A549 (cell line): ENCODE measurements at regions not wholly inside any gene's neighbourhood (a gene's known extent, or its start where the extent isn't known, plus 50 kb on each side); places are given as distances from the start of the nearest gene placed in this dataset.

Source experiments
- ATAC-seq, 2 experiments: fragments of 200-7000 bp in 1 of 2; fragments of >200 bp in 1 of 2; cut with Nextera tagmentation in 1 of 2; cut with Tn5 transposase in 1 of 2; 3 replicates each; pipeline versions ENCODE4 v1.8.0 to v1.9.1; 2018 to 2020; ENCODE audit warnings: mild to moderate bottlenecking in 1 of 2, moderate library complexity in 1 of 2
- CTCF ChIA-PET: fragments of 300-600 bp; sonication (Branson Sonifier 250); formaldehyde crosslinking; extraction: SDS; loops from one replicate; lab custom pipeline; 2021; ENCODE audit warnings: antibody characterized with exemption, inconsistent platforms; lab: Yijun Ruan, JAX
- POLR2A ChIA-PET: fragments of 350-600 bp; formaldehyde crosslinking; extraction: SDS; loops from one replicate; lab custom pipeline; 2021; ENCODE audit warnings: antibody characterized with exemption, inconsistent platforms; lab: Yijun Ruan, JAX
- DNase-seq, 2 experiments: peaks; one replicate each; pipeline versions ENCODE4 v3.0.0 to v3.0.0-alpha.2; 2011 to 2016; ENCODE audit warnings: low read depth in 1 of 2, low spot score in 1 of 2
- FAIRE-seq: peaks from 2 replicates; lab custom pipeline; 2011; peaks lifted over from hg19 to GRCh38; lab: Jason Lieb, UNC
- H3K27ac ChIP-seq, 2 experiments: fragments of >200 bp; sonication (Bioruptor Twin); formaldehyde crosslinking; 3 replicates each; pipeline ENCODE4 v1.5.1; 2016 to 2017
- H3K4me1 ChIP-seq: fragments of >200 bp; sonication (Bioruptor Twin); formaldehyde crosslinking; 3 replicates; pipeline ENCODE4 v1.6.1; 2016
- H3K4me2 ChIP-seq: fragments of >200 bp; sonication (Bioruptor Twin); formaldehyde crosslinking; 3 replicates; pipeline ENCODE4 v1.6.1; 2016
- H3K4me3 ChIP-seq: fragments of >200 bp; sonication (Bioruptor Twin); formaldehyde crosslinking; 3 replicates; pipeline ENCODE4 v1.5.1; 2016
- H3K9me3 ChIP-seq: fragments of >200 bp; sonication (Bioruptor Twin); formaldehyde crosslinking; 3 replicates; pipeline ENCODE4 v1.6.1; 2016
- ATOH8 ChIP-seq: fragments of 250-450 bp; sonication (Bioruptor Pico); IDR thresholded peaks from 2 replicates; pipeline ENCODE4 v1.5.0; 2020; ENCODE audit warnings: low read depth, mild to moderate bottlenecking, moderate library complexity
- CBX8 ChIP-seq: fragments of 200-600 bp; sonication (generic); IDR thresholded peaks from 2 replicates; pipeline ENCODE4 v1.6.1; 2016
- CHD2 ChIP-seq: fragments of 150-350 bp; IDR thresholded peaks from 2 replicates; pipeline ENCODE4 v1.6.1; 2014; ENCODE audit warnings: low read length; ENCODE audit not compliant: partially characterized antibody
- CTCF ChIP-seq: fragments of >200 bp; sonication (Bioruptor Twin); formaldehyde crosslinking; IDR thresholded peaks from 3 replicates; pipeline ENCODE4 v1.5.1; 2016
- E2F6 ChIP-seq: IDR thresholded peaks from 2 replicates; pipeline ENCODE4 v1.6.1; 2012; ENCODE audit warnings: low read depth, borderline replicate concordance
- EHMT2 ChIP-seq: fragments of 200-600 bp; sonication (generic); IDR thresholded peaks from 2 replicates; pipeline ENCODE4 v1.6.1; 2016; ENCODE audit warnings: antibody characterized with exemption, low read depth, mild to moderate bottlenecking, moderate library complexity
- ELK1 ChIP-seq: fragments of 150-350 bp; IDR thresholded peaks from 2 replicates; pipeline ENCODE4 v1.6.1; 2014; ENCODE audit warnings: low read depth, mild to moderate bottlenecking, low read length
- EP300 ChIP-seq, 2 experiments: fragments of >200 bp; sonication (Bioruptor Twin); formaldehyde crosslinking; IDR thresholded peaks; 2 replicates in 1 of 2; 3 replicates in 1 of 2; pipeline ENCODE4 v1.6.1; 2016 to 2017
- FOSB ChIP-seq: fragments of 250-450 bp; sonication (Bioruptor Pico); IDR thresholded peaks from 2 replicates; pipeline ENCODE4 v1.5.0; 2020; ENCODE audit warnings: mild to moderate bottlenecking, moderate library complexity
- GATA3 ChIP-seq: IDR thresholded peaks from 2 replicates; pipeline ENCODE4 v1.6.1; 2012; ENCODE audit warnings: borderline replicate concordance
- HOXB13 ChIP-seq: fragments of 250-450 bp; sonication (Bioruptor Pico); IDR thresholded peaks from 2 replicates; pipeline ENCODE4 v1.5.0; 2020; ENCODE audit warnings: low read depth, mild to moderate bottlenecking, moderate library complexity
- JUN ChIP-seq, 2 experiments: fragments of >200 bp; sonication (Bioruptor Twin); formaldehyde crosslinking; IDR thresholded peaks; 2 replicates in 1 of 2; 3 replicates in 1 of 2; pipeline ENCODE4 v1.6.1; 2016 to 2017
- JUNB ChIP-seq: fragments of >200 bp; sonication (Bioruptor Twin); formaldehyde crosslinking; IDR thresholded peaks from 2 replicates; pipeline ENCODE4 v1.6.1; 2016
- KDM5A ChIP-seq: fragments of 200-600 bp; sonication (generic); IDR thresholded peaks from 2 replicates; pipeline ENCODE4 v1.6.1; 2016; ENCODE audit warnings: antibody characterized with exemption, mild to moderate bottlenecking
- MAZ ChIP-seq: fragments of 150-350 bp; IDR thresholded peaks from 2 replicates; pipeline ENCODE4 v1.6.1; 2014; ENCODE audit warnings: antibody characterized with exemption, low read depth, low read length, borderline replicate concordance
- PHF8 ChIP-seq: fragments of 200-600 bp; sonication (generic); IDR thresholded peaks from 2 replicates; pipeline ENCODE4 v1.6.1; 2016; ENCODE audit warnings: low read depth, mild to moderate bottlenecking, antibody characterized with exemption, moderate library complexity, borderline replicate concordance
- POLR2AphosphoS2 ChIP-seq: conservative IDR thresholded peaks from 2 replicates; pipeline ENCODE4 v1.6.1; 2012; ENCODE audit warnings: low read length, improper control_type of control experiment, inconsistent platforms
- RAD21 ChIP-seq, 2 experiments: fragments of >200 bp in 1 of 2; sonication (Bioruptor Twin) in 1 of 2; formaldehyde crosslinking in 1 of 2; IDR thresholded peaks in 1 of 2; conservative IDR thresholded peaks in 1 of 2; 2 replicates in 1 of 2; 3 replicates in 1 of 2; pipeline ENCODE4 v1.6.1; 2012 to 2018; ENCODE audit warnings: inconsistent platforms in 1 of 2
- RARB ChIP-seq: fragments of 250-450 bp; sonication (Bioruptor Pico); IDR thresholded peaks from 2 replicates; pipeline ENCODE4 v1.8.0; 2021; ENCODE audit warnings: mild to moderate bottlenecking, moderate library complexity
- RCOR1 ChIP-seq: fragments of 150-350 bp; IDR thresholded peaks from 2 replicates; pipeline ENCODE4 v1.6.1; 2014; ENCODE audit warnings: antibody characterized with exemption, low read length, low read depth
- RFX5 ChIP-seq: fragments of 450-650 bp; IDR thresholded peaks from 2 replicates; pipeline ENCODE4 v1.7.1; 2014; ENCODE audit warnings: antibody characterized with exemption, mild to moderate bottlenecking, moderate library complexity
- SMC3 ChIP-seq: fragments of >200 bp; sonication (Bioruptor Twin); formaldehyde crosslinking; IDR thresholded peaks from 3 replicates; pipeline ENCODE4 v1.6.1; 2018; ENCODE audit warnings: inconsistent platforms
- ZC3H11A ChIP-seq: fragments of 450-650 bp; IDR thresholded peaks from 2 replicates; pipeline ENCODE4 v1.6.1; 2014; ENCODE audit warnings: antibody characterized with exemption, mild to moderate bottlenecking
- ZFP36 ChIP-seq: fragments of 450-650 bp; IDR thresholded peaks from 2 replicates; pipeline ENCODE4 v1.6.1; 2014; ENCODE audit warnings: borderline replicate concordance; ENCODE audit not compliant: partially characterized antibody
- ZNF302 ChIP-seq: fragments of 250-450 bp; sonication (Bioruptor Pico); IDR thresholded peaks from 2 replicates; pipeline ENCODE4 v1.9.0; 2021; ENCODE audit warnings: inconsistent platforms, mild to moderate bottlenecking, moderate library complexity
- WGBS: methylation state at CpG from one replicate; pipeline ENCODE4 v1.1.6; 2017; ENCODE audit errors: missing lambda C conversion rate; 5-methylcytosine and 5-hydroxymethylcytosine counted together

- DNase-seq (no peak), ATAC-seq (no peak), FAIRE-seq (no peak)
- no peak for TF ChIP-seq CHD2
- no peak for TF ChIP-seq GATA3
- no peak for TF ChIP-seq EHMT2
- TF ChIP-seq JUN (IDR thresholded peaks at IDR 0.05), result no peak
- TF ChIP-seq CBX8, result no peak
- TF ChIP-seq RARB (CRISPR knock-in tag), result no peak
- no peak for TF ChIP-seq EP300 (IDR thresholded peaks at IDR 0.05)
- no peak for TF ChIP-seq MAZ
- no peak for TF ChIP-seq HOXB13
- no peak for TF ChIP-seq ATOH8 (CRISPR knock-in tag)
- no peak for TF ChIP-seq POLR2AphosphoS2
- no peak for TF ChIP-seq ZFP36
- TF ChIP-seq ZNF302, result no peak
- TF ChIP-seq PHF8, result no peak
- H3K4me3 ChIP-seq, result no peak overlapping the region
- ChIA-PET POLR2A (no interaction called here), CTCF (interaction anchor here (1.5 kb wide), 1 partner anchor 876 kb away, joined by 3 read pairs; no protein-coding TSS in a partner anchor)
- H3K4me2 ChIP-seq, result no peak overlapping the region
- no peaks in the 10 kb centered on the region for H3K4me1 ChIP-seq
- H3K9me3 ChIP-seq, result no peaks in the 10 kb centered on the region
- no peak overlapping the region for H3K27ac ChIP-seq
- 50% methylated on average over 2 of the region's 2 CpGs for WGBS
Measured at GRCh38 chr4:138696058-138696457, 319.5 kb upstream of the NOCT start.

- Histone ChIP-seq H3K4me2 (no peak overlapping the region), H3K9me3 (no peaks in the 10 kb centered on the region), H3K4me1 (no peaks in the 10 kb centered on the region), H3K4me3 (no peak overlapping the region), H3K27ac (no peak overlapping the region)
- ChIA-PET POLR2A (no interaction called here), CTCF (no interaction called here)
- ATAC-seq (no peak), DNase-seq (no peak), FAIRE-seq (no peak)
- no peak for TF ChIP-seq ATOH8 (CRISPR knock-in tag)
- TF ChIP-seq CTCF, result no peak
- no peak for TF ChIP-seq RFX5
- no peak for TF ChIP-seq KDM5A
- no peak for TF ChIP-seq RARB (CRISPR knock-in tag)
- WGBS, result 5% methylated on average over 3 of the region's 3 CpGs
Measured at GRCh38 chr4:138693526-138693925, 322.1 kb upstream of the NOCT start.

- Histone ChIP-seq H3K4me2 (no peak overlapping the region), H3K9me3 (no peaks in the 10 kb centered on the region), H3K27ac (no peak overlapping the region), H3K4me1 (no peaks in the 10 kb centered on the region), H3K4me3 (no peak overlapping the region)
- DNase-seq (no peak), ATAC-seq (no peak), FAIRE-seq (no peak)
- ChIA-PET POLR2A (no interaction called here), CTCF (interaction anchor here (2.7 kb wide), 1 partner anchor 12 kb away, joined by 17 read pairs; no protein-coding TSS in a partner anchor)
- TF ChIP-seq CTCF (no peak), PHF8 (no peak), RAD21 (conservative IDR thresholded peaks at IDR 0.05 in 1 of 2, IDR thresholded peaks at IDR 0.05 in 1 of 2) (no peak), E2F6 (no peak), HOXB13 (no peak), EP300 (IDR thresholded peaks at IDR 0.05) (no peak), ATOH8 (CRISPR knock-in tag) (no peak), ZFP36 (no peak), KDM5A (no peak), FOSB (CRISPR knock-in tag) (no peak), ELK1 (no peak), ZC3H11A (no peak), JUN (IDR thresholded peaks at IDR 0.05) (no peak), CHD2 (no peak), RCOR1 (no peak), ZNF302 (no peak), SMC3 (no peak), RFX5 (no peak), JUNB (no peak)
Measured at GRCh38 chr4:138692411-138692810, 323.2 kb upstream of the NOCT start.
